SK-N-SH treated with all-trans-retinoic acid at 6 μM for 48 hours (cell line): ENCODE measurements at regions not wholly inside any gene's neighbourhood (a gene's known extent, or its start where the extent isn't known, plus 50 kb on each side); places are given as distances from the start of the nearest gene placed in this dataset.

Source experiments
- ARNTL ChIP-seq: fragments of 450-650 bp; formaldehyde crosslinking; IDR thresholded peaks from 2 replicates; pipeline ENCODE4 v1.5.0; 2020; ENCODE audit warnings: low read depth, mild to moderate bottlenecking, moderate library complexity, borderline replicate concordance
- BACH2 ChIP-seq: fragments of 250-450 bp; sonication (Bioruptor Pico); IDR thresholded peaks from 2 replicates; pipeline ENCODE4 v1.9.0; 2021; ENCODE audit warnings: mild to moderate bottlenecking, borderline replicate concordance
- CSRNP3 ChIP-seq: fragments of 250-450 bp; sonication (Bioruptor Pico); IDR thresholded peaks from 2 replicates; pipeline ENCODE4 v1.5.1; 2021; ENCODE audit warnings: mild to moderate bottlenecking, moderate library complexity
- GLIS3 ChIP-seq: fragments of 250-450 bp; sonication (Bioruptor Pico); IDR thresholded peaks from 2 replicates; pipeline ENCODE4 v1.5.0; 2020; ENCODE audit warnings: mild to moderate bottlenecking, moderate library complexity
- PATZ1 ChIP-seq: fragments of 250-450 bp; sonication (Bioruptor Pico); IDR thresholded peaks from 2 replicates; pipeline ENCODE4 v1.8.0; 2020; ENCODE audit warnings: mild to moderate bottlenecking, moderate library complexity, borderline replicate concordance
- POU6F1 ChIP-seq: fragments of 250-450 bp; sonication (Bioruptor Pico); IDR thresholded peaks from 2 replicates; pipeline ENCODE4 v1.8.0; 2021; ENCODE audit warnings: low read depth, mild to moderate bottlenecking, moderate library complexity, borderline replicate concordance
- RARB ChIP-seq: fragments of 250-450 bp; sonication (Bioruptor Pico); IDR thresholded peaks from 2 replicates; pipeline ENCODE4 v1.8.0; 2021; ENCODE audit warnings: mild to moderate bottlenecking, moderate library complexity
- TOX ChIP-seq: fragments of 250-450 bp; sonication (Bioruptor Pico); IDR thresholded peaks from 2 replicates; pipeline ENCODE4 v1.8.0; 2021; ENCODE audit warnings: mild to moderate bottlenecking, moderate library complexity, borderline replicate concordance
- ZFP30 ChIP-seq: fragments of 450-650 bp; formaldehyde crosslinking; IDR thresholded peaks from 2 replicates; pipeline ENCODE4 v1.5.0; 2022; ENCODE audit warnings: mild to moderate bottlenecking, moderate library complexity
- ZNF565 ChIP-seq: fragments of 450-650 bp; formaldehyde crosslinking; conservative IDR thresholded peaks from 2 replicates; pipeline ENCODE4 v1.5.0; 2020; ENCODE audit warnings: low read depth, mild to moderate bottlenecking, moderate library complexity

GRCh38 chr13:82305588-82305987, 1576.7 kb downstream of the SLITRK1 start:
- TF ChIP-seq BACH2 (CRISPR knock-in tag) = no peak
- TF ChIP-seq POU6F1 (CRISPR knock-in tag) = no peak
- no peak for TF ChIP-seq TOX (CRISPR knock-in tag)
- TF ChIP-seq CSRNP3 (CRISPR knock-in tag) = no peak
- no peak for TF ChIP-seq ZNF565 (CRISPR knock-in tag)
- TF ChIP-seq RARB (CRISPR knock-in tag) = no peak
- TF ChIP-seq PATZ1 (CRISPR knock-in tag) = no peak
- no peak for TF ChIP-seq ARNTL
- TF ChIP-seq GLIS3 (CRISPR knock-in tag) = no peak
- no peak for TF ChIP-seq ZFP30 (CRISPR knock-in tag)
